GM23248 (cell line): ENCODE measurements at regions not wholly inside any gene's neighbourhood (a gene's known extent, or its start where the extent isn't known, plus 50 kb on each side); places are given as distances from the start of the nearest gene placed in this dataset.

ENCODE experiments used
- EZH2 ChIP-seq: fragments of 200-600 bp; sonication (generic); IDR thresholded peaks from 2 replicates; pipeline ENCODE4 v1.6.1; 2018; ENCODE audit warnings: antibody characterized with exemption, mild to moderate bottlenecking; ENCODE audit not compliant: insufficient read depth, poor library complexity, severe bottlenecking
- EZH2phosphoT487 ChIP-seq: fragments of 200-600 bp; sonication (generic); IDR thresholded peaks from 2 replicates; pipeline ENCODE4 v1.6.1; 2018; ENCODE audit warnings: antibody characterized with exemption, moderate library complexity, mild to moderate bottlenecking, low read depth; ENCODE audit not compliant: insufficient read depth

GRCh38 chr2:216752855-216753505 is 57.6 kb upstream of the IGFBP5 start:
- TF ChIP-seq EZH2 (no peak), EZH2phosphoT487 (no peak)
